SHP77 treated with DMSO at 0.1 percent for 48 hours (cell line): ENCODE measurements at regions not wholly inside any gene's neighbourhood (a gene's known extent, or its start where the extent isn't known, plus 50 kb on each side); places are given as distances from the start of the nearest gene placed in this dataset.

Source experiments
- DNase-seq: peaks from one replicate; lab custom pipeline; 2025; lab: John Stamatoyannopoulos, UW

DNA sequence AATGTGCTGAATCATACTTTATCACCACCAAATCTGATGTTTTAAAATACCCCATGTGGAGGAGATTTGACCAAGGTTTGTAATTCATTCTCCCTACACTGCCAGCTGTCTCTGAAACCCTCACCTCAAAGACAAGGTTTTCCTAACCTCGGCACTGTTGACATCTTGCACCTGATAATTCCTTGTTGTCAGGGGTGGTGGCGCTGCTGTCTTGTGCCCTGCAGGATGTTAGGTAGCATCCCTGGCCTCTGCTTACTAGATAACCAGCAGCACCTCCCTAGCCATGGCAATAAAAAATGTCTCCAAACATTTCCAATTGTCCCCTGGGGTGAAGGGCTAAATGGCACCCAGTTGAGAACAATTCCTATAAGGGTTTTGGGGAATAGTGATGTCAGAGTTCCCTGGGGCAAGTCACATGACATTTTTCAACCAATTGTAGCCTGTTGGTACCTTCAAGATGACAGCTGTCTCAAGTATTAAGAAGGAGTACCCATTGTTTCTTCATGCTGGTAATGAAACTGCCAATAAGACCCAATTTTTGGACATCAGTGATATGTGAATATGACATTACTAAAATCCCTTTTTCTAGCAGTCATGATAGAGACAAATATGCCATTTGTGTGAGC lies 160.6 kb upstream of the PLCXD3 start:
- no peak for DNase-seq

GRCh38 chr5:41670216-41670615 lies 159.8 kb upstream of the PLCXD3 start:
- DNase-seq, result no peak

DNA sequence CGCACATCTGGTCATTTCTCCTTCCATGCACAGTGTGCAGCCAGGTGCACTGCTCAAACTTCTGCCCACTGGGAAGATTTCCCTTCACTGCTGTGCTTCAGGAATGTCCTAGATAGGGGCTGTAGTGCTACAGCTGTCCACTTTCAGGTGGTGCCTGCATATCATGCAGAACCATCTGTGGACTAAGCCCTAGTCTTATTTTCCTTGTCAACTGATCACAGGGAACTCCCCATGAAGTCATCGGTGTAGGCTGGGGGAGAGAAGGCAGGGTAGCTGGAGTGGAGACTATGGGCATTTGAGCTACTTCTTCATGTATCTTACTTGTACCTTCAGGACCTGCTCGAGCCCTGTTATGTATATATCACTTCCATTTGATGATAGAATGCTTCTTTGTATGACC lies 150.9 kb upstream of the PLCXD3 start:
- DNase-seq, result no peak

DNA sequence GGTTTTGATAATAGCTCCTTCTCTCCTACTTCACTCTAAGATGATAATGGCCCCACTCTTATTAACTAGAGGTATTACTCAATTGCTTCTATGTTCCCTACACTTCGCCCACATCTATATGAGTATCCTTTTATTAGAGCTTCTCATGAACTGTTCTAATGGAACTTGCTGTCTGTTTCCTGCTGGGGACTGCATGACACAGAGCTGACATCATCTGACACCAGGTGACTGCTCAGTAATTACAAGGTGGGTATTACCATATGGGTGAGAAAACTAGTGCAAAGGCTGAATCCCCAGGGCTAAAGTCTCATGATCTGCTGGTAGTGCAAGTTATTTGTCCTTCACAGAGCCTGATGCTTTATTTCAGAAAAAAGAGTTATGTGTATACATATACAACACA lies 146.2 kb upstream of the PLCXD3 start:
- no peak for DNase-seq

GRCh38 chr5:41650131-41650530 lies 139.7 kb upstream of the PLCXD3 start:
- no peak for DNase-seq

DNA sequence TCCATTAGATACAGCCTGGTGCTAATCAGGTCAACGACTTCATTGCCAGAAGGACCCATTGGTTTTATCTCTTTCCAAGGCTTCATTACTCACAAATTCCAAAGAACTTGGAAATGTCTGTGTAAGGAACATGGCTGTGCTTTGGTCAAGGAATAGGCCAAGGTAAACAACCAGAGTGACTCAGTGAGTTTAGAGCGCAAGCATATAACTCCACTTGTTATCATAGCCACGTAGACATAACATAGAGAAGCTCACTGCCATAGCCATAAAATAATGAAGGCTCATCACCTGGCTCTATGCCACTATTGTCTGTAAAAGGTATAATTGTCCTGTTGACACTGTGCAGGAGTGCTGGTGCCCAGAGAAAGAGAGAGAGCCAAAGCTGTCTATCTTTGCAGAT lies 139.3 kb upstream of the PLCXD3 start:
- no peak for DNase-seq

- DNase-seq, result peak; percentile 17
Measured at GRCh38 chr5:41648996-41649395, 138.6 kb upstream of the PLCXD3 start.

DNA sequence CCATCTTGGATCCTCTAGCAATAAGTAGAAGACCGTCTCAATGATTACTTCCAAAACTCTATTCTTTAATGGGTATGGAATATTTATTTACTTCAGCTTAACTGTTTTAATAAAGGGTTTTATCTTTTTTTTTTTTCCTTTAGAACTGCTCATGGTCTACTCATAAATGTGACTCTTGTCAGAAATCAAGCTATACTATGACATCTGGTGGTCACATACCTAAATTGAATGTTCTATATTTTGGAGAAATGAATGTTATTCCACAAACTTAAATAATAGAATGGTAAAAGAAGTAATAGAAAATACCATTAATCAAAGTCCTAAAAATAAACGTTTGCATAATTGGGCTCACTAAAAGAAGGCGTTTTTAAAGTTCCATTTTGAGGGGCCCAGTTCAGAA lies 131.2 kb upstream of the PLCXD3 start:
- no peak for DNase-seq

DNA sequence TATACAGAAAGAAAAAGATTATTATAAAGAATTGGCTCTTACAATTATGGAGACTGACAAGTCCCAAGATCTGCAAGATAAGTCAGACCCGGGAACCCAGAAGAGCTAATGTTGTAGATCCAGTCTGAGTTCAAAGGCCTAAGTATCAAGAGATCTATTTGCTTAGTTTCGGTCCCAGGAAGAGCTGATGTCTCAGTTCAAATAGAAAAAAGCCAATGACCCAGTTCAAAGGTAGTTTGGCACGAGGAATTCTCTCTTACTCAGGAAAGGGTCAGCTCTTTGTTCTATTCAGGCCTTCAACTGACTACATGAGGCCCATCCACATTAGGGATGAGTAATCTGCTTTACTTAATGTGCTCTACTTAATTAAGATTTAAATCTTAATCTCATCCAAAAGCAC lies 128.3 kb upstream of the PLCXD3 start:
- DNase-seq, result no peak

DNA sequence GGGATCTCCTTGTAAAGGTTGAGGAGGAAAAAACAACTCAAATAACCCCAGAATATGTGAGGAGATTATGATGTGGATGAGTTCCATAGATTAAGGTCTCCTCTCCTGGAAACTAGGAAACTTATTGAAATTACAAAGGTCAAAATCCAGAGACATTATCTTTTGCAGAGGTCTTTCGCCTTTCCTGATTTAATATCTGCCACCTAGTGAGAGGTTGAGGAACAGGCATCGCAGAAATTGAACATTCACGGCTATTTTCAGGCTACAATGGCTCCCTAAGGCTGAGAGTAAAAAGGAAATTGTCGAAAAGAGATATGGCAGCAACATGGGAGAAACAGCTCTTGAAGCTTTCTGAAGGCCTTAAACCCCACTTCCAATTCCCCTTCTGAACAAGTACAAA lies 127.5 kb upstream of the PLCXD3 start:
- DNase-seq, result peak; percentile 38

GRCh38 chr5:41637424-41637823 lies 127.0 kb upstream of the PLCXD3 start:
- no peak for DNase-seq

GRCh38 chr5:41636605-41637004 lies 126.2 kb upstream of the PLCXD3 start:
- DNase-seq, result peak; percentile 56

DNA sequence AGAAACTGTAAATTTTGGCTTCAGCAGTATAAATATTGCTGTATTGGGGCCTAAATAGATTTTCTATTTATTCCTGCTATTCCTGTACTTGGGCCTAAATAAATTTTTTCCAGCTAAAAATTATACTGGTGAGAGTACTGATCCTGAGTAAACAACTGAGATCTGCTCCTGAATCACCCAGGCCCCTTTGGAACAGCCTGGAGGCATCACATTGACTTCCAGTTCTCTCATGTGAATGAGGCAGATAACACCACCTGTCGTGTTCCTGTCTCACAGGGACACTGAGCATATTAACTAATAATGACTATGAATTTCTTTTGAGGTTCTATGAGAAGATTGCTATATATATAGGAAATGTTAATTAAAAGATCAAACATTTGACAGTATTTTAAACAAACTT lies 119.5 kb upstream of the PLCXD3 start:
- no peak for DNase-seq

- DNase-seq, result no peak
Measured at GRCh38 chr5:41625571-41625970, 115.2 kb upstream of the PLCXD3 start.

GRCh38 chr5:41621420-41621819 lies 111.0 kb upstream of the PLCXD3 start:
- DNase-seq, result no peak

- no peak for DNase-seq
Measured at GRCh38 chr5:41617843-41618515, 107.6 kb upstream of the PLCXD3 start.

- DNase-seq, result no peak
Measured at GRCh38 chr5:41610386-41610785, 100.0 kb upstream of the PLCXD3 start.

- DNase-seq, result no peak
Measured at GRCh38 chr5:41600731-41601130, 90.3 kb upstream of the PLCXD3 start.

DNA sequence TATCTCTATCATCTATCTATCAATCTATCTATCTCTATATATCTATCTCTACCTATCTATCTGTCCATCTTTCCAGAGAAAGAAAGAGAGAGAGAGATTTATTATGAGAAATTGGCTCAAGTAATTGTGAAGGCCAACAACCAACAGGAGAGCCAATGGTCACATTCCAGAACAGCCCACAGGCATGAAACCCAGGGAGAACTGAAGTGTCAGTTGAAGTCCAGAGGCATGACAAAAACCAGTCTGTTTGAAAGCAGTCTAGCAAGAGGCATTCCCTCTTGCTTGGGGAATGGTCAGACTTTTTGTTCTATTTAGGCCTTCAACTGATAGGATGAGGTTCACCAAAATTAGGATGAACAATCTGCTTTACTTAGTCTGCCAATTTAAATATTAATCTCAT lies 87.6 kb upstream of the PLCXD3 start:
- no peak for DNase-seq

- DNase-seq, result no peak
Measured at GRCh38 chr5:41587668-41588067, 77.3 kb upstream of the PLCXD3 start.

GRCh38 chr5:41575110-41575779 lies 64.8 kb upstream of the PLCXD3 start:
- DNase-seq, result no peak

DNA sequence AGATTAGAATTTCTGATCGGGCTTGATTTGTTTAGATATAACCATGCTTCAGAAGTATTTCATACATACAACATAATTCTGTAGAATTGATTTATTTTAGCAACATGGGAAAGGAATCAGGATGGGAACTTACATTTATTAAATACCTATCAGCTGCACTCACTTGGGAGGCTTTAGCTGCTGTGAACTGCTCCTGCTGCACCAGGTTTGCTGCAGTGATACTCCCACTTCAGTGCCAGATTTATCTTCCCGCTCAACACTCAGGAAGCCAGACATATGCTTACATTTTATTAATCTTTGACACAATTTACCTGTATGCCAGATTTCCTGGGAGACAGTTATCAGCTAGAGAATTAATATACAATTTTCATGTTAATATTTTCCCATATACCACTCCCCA lies 64.0 kb upstream of the PLCXD3 start:
- no peak for DNase-seq
